NB4 (cell line): ENCODE measurements at regions not wholly inside any gene's neighbourhood (a gene's known extent, or its start where the extent isn't known, plus 50 kb on each side); places are given as distances from the start of the nearest gene placed in this dataset.
"Not testable (repeated sequence)": the region's sequence is repeated elsewhere in the genome, so short reads cannot be mapped to it uniquely, and the experiment has no call there.

Experiments used
- DNase-seq: peaks from one replicate; pipeline ENCODE4 v3.0.0; 2010; ENCODE audit warnings: low read depth
- H3K4me3 ChIP-seq: one replicate; pipeline ENCODE4 v1.5.1; 2011; ENCODE audit warnings: mild to moderate bottlenecking, low read depth, low read length, moderate library complexity
- CTCF ChIP-seq: IDR thresholded peaks from one replicate; pipeline ENCODE4 v1.5.1; 2012; ENCODE audit warnings: low read depth, low read length
- MAX ChIP-seq: IDR thresholded peaks from 2 replicates; pipeline ENCODE4 v1.6.1; 2011; ENCODE audit warnings: low read depth, low read length
- MYC ChIP-seq: IDR thresholded peaks from 2 replicates; pipeline ENCODE4 v1.6.1; 2011; ENCODE audit warnings: low read depth, low read length
- POLR2A ChIP-seq: IDR thresholded peaks from 2 replicates; pipeline ENCODE4 v1.6.1; 2011; ENCODE audit warnings: mild to moderate bottlenecking; ENCODE audit not compliant: insufficient read length; ENCODE audit errors: extremely low read depth

GRCh38 chr5:4614088-4614487, 526.0 kb upstream of the ADAMTS16 start:
- TF ChIP-seq CTCF (no peak), MYC (no peak), MAX (no peak), POLR2A (no peak)
- H3K4me3 ChIP-seq = no peak overlapping the region
- no peak for DNase-seq

- not testable (repeated sequence) for DNase-seq, H3K4me3 ChIP-seq
Observed at GRCh38 chr5:4615369-4615768, 524.8 kb upstream of the ADAMTS16 start.

- no peak overlapping the region for H3K4me3 ChIP-seq
- TF ChIP-seq MYC = no peak
- no peak for TF ChIP-seq CTCF
- no peak for TF ChIP-seq MAX
- no peak for TF ChIP-seq POLR2A
- no peak for DNase-seq
Observed at GRCh38 chr5:4625206-4625896, 514.8 kb upstream of the ADAMTS16 start.

- no peak for DNase-seq
- H3K4me3 ChIP-seq = no peak overlapping the region
- TF ChIP-seq CTCF = no peak
- no peak for TF ChIP-seq POLR2A
- no peak for TF ChIP-seq MAX
- no peak for TF ChIP-seq MYC
Observed at GRCh38 chr5:4627131-4627530, 513.0 kb upstream of the ADAMTS16 start.

- DNase-seq = no peak
- TF ChIP-seq MAX (no peak), MYC (no peak), CTCF (no peak), POLR2A (no peak)
- no peak overlapping the region for H3K4me3 ChIP-seq
Observed at GRCh38 chr5:4627929-4628328, 512.2 kb upstream of the ADAMTS16 start.

- TF ChIP-seq POLR2A = no peak
- TF ChIP-seq MAX = no peak
- TF ChIP-seq CTCF = no peak
- TF ChIP-seq MYC = no peak
- DNase-seq = no peak
- no peak overlapping the region for H3K4me3 ChIP-seq
Observed at GRCh38 chr5:4628645-4629385, 511.3 kb upstream of the ADAMTS16 start.
